ENCODE measurements at regions not wholly inside any gene's neighbourhood (a gene's known extent, or its start where the extent isn't known, plus 50 kb on each side); places are given as distances from the start of the nearest gene placed in this dataset.

DNA sequence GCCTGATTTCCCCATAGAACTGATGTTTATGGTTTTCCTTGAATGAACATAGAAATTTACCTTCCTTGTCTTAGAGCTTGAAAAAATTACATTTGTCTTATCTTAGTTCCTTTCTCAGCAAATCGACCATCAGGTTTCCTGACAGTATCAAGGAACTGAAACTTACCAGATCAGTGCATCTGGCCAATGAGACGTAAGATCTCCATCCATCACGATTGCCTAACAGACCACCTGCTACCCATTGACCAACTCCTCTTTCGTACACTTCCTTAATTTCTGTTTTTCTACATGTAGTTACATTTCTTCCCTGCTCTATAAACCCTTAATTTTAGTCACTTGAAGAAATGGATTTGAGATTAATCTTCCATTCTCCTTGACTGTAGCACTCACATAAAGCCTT, 57.4 kb upstream of the TMPRSS15 start:
- no peak for DNase-seq

DNA sequence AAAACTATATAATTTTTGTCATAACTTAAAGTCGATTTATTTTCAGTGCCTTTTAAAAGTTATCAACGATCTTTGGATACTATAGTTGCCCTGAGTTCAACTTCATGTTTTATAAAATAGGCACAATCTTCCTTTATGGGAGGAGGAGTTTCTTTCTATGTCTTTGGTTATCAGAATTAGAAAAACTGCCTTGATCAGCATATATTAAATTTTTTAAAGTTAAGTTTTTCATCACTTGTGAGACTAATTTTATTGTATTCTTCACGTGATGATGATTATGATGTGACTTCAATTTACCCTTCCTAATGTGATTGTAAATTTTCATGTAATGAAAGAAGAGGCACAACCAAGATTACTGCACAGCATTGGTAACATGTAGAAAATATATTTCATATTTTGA, 58.2 kb upstream of the TMPRSS15 start:
- DNase-seq: no peak

DNA sequence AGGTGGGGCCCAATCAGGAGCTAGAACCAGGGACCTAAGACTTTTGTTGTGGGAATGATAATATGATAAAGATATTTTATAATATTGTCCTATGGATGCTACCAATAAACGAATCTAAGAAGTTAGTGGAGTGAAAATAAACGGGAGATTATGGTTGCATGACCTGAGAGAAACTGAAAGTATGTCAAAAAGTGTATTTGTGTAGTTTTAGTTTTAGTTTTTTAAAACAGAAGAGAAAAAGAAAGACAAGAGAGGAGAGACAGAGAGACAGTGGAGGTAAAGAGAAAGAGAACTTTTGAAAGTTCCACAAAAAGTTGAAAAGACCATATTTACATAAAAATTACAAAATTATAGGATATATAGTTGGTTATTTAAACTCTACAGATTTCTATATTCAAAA, 64.1 kb upstream of the TMPRSS15 start:
- no peak for DNase-seq

- DNase-seq: no peak
These were observed 65.2 kb upstream of the TMPRSS15 start for GRCh38 chr21:18468790-18469189.

DNA sequence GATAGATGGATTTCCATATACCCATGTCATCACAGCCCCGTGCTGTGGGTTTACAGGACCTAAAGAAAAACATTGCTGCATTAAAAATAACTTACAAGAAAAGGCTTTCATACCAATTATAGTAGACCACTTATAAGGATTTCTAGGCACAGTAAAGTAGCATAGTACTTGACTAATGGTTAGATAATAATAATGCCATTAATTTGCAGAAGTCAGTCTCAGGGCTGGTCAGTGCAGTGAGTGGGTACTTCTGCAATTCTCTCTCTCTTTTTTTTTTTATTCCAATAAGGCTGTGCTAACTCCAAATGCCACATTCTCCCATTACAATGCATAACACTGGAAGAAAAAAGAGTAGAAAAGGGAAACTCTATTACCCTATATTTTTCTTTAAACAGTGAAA, 73.1 kb upstream of the TMPRSS15 start:
- DNase-seq: no peak

DNA sequence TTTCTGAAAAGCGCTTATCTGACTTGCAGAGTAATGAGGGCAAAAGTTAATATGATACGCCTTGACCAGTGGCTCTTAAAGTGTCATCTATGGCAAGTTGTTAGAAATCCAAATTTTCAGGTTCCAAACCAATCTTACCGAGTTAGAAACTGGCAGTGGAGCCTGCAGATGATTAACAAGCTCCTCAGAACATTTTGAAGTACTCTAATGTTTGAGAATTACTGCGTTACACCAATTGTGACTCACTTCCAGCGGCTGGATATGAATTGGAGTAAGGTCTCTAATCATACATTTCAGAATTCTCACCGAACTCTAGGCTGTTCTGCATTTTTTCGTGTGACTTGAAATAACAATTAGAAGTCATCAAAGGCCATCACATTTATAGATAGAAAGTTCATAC, 73.5 kb upstream of the TMPRSS15 start:
- no peak for DNase-seq

DNA sequence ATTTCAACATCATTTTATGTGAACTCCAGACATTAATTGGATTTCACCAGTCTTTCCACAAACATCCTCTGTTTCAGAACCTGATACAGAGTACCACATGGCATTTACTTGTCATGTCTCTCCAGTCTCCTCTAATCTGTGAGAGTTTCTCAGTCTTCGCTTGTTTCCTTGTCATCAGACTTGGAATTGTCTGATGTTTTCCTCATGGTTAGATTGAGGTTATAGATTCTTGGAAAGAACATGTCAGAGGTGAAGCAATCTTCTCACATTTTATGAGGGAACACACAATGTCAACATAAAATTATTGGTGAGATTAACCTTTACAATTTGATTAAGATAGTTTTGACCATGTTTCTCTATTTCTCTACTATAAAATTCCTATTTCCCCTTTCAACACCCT, 74.9 kb upstream of the TMPRSS15 start:
- no peak for DNase-seq

GRCh38 chr21:18488252-18488651, 84.7 kb upstream of the TMPRSS15 start:
- no peak for DNase-seq

- DNase-seq: peak; percentile 9
These were observed 89.8 kb upstream of the TMPRSS15 start for GRCh38 chr21:18493422-18493821.

GRCh38 chr21:18495523-18495922, 91.9 kb upstream of the TMPRSS15 start:
- DNase-seq: no peak

DNA sequence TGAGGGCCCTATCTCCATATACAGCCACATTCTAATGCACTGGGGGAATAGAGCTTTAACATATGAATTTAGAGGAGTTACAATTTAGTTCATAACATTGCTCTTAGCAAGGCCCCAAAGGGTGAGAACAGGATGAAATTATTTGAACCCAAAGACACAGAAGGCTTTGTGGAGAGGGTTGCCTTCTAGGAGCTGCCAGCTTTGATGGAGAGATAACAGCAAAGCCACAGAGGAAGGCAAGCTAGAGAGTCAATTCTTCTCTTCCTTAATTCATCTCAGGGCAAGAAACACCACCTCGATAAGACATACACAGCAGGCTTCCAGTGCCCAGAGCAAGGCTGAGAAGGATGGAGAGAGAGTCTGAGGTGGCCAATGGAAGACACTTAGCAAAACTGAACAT, 94.8 kb upstream of the TMPRSS15 start:
- DNase-seq: no peak

DNA sequence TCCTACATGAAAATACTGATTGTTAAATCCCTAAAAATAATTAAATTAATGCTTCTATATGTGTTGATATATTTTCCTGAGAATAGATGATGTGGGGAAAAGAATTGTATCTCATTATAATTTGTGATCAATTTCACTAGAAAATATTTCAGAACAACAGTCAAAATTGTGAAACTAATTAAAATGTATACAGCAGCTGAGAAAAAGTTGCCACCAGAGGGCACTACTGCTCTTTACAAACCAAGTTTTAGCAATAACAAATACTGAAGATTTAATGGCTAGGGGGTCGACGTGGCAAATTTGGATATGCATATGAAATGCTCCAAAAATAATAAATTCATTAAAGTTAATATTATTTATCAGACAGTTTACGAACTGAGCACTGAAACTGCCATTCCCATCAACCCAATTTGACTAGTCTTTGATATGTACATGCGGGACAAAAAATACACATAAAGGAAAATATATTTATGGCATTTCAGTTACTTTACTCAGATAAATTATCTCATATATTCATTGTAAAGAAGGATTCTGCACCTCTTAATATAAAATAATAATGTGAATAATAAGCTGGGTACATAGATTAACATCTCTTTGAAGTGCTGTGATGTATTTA, 96.3 kb upstream of the TMPRSS15 start:
- peak; percentile 11 for DNase-seq

GRCh38 chr21:18518054-18518481, 114.5 kb upstream of the TMPRSS15 start:
- no peak for DNase-seq

DNA sequence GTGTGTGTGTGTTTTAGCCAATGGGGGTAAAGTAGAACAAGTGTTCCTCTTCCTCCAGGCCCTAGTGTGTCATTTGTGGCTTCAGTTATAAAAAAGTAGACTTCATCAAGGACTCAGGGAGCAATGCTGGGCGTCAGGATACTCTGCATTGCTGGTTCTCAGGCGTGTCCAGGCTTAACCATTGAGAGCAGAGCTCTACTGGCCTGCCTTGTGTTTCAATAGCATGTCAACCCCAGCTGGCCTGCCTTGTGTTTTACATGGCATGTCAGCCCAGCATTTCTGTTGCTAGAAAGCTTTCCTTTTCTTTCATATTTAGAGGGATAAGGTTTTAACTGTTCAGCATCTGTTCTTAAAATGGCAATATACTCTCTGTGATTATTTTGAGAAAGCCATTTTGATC, 117.6 kb upstream of the TMPRSS15 start:
- no peak for DNase-seq

DNA sequence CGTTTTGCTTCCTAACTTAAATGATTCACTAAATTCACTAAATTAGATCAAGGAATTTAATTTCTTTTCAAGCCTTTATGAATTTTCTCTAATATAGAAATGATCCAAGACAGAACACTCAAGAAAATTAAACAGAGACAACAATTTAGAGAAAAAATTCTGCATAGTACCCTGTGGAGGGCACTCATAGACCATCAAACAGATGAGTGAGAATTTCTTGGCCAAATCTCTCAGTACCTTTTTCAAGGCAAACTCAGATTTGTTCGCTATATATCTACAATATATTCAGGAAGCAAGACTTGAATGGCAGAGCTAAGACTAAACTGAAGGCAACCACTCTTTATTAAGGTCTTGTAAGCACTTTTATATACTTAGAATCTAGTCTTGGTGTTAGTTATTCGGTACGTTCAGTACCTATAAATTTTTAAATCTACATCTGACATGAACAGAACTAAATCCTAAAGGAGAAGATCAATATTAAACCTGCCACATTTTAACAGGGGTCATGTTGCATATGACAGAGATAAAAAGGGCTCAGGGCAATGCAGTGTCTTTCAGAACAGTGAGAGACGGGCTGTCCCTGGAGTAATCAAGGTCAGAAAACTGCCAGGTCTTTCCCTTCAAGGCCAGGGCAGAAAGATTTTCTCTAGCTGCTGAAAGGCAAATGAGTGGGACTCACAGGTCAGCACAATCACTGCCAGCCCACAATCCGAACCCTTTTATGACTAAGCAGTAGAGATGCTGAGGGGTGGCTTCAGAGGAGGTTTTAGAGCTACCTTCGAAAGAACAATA, 118.8 kb upstream of the TMPRSS15 start:
- DNase-seq: no peak

- DNase-seq: no peak
These were observed 120.7 kb upstream of the TMPRSS15 start for GRCh38 chr21:18524097-18524880.

DNA sequence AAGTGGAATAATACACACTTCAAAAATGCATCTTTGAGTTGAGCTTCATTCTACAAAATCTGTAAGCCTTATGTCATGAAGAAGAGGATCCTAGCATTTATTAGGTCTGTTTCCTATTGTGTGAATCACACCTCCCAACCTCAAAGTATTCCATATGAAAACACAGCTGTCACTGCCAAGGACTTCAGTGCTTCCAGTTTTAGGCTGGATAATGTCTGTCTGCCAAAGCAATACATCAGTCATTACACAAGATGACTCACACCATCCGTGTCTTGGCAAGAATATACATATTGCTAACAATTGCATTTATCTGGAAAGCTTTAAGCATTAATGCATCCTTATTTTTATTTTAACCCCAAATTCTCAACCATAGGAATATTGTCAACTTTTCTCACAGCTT, 125.7 kb upstream of the TMPRSS15 start:
- no peak for DNase-seq

GRCh38 chr21:18542081-18542480, 138.5 kb upstream of the TMPRSS15 start:
- no peak for DNase-seq

DNA sequence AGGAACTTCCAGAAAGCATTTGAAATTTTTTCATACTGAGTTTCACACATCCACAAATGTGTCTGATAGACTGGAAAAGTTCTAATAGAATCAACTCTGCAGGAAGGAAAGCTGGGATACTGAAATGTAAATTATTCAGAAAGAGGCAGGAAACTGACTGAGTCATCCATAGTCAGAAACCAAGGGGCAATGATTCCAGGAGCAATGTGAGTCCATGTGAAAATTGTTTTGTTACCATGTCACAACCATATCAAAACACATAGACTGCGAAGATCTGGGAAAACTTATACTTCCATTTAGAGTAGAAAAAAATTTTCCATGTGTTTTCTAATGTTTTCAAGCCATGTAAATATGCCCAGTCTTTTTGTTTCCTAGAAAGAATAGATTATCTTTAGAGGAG, 142.3 kb upstream of the TMPRSS15 start:
- DNase-seq: no peak

DNA sequence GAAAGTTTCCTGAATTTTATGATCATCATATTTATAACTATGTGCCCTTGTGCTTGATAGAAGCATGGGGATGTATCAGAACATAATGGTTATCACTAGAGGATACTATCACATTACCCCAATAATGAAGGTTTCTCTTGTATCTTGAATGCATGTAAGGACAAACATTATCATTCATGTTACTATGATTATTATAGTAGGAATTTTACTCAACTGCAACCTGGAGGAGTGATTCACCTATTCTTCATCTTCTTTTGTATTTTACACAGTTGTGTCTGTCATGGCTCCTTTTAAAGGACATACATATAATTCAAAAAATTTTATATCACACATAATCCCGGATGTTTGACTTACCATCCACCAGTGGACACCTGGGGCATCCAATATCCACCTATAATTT, 143.8 kb upstream of the TMPRSS15 start:
- DNase-seq: no peak

DNA sequence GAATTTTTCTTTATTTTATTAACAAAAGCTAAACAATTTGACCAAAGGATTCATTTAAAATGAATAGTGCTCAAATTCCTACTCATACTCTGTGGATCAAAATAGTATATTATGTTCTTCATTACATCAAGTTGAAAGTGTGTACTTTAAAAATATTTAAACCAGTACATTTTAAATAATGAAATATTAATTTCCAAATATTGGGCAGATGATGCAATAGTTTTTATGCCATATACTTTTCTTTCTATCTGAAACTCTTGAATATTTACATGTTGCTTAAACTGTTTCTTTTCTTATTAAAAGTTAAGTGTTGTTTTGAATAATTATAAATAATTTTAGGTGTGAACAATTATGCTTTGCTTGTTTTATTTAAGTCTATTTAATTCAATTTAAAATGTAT, 144.7 kb upstream of the TMPRSS15 start:
- no peak for DNase-seq

GRCh38 chr21:18549214-18549905, 145.8 kb upstream of the TMPRSS15 start:
- DNase-seq: no peak

DNA sequence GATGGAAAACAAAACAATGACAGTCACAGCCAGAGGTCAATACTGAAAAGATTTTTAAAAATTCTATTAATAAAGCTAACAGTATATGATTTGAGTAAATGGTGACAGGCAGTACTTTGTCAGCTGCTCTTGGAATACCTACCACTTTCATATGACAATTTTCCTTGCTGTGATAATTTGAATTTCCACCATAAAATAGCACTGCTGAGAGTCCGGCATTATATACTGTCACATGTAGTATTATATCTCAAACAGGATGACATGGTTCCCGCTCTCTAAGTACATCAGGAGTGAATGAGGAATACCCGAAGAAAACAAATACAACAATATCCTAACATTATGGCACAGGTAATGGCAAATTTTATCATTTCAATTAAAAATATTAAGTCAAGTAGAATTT, 146.8 kb upstream of the TMPRSS15 start:
- no peak for DNase-seq
